IMR-90 (cell line): ENCODE measurements at regions not wholly inside any gene's neighbourhood (a gene's known extent, or its start where the extent isn't known, plus 50 kb on each side); places are given as distances from the start of the nearest gene placed in this dataset.

Source experiments
- ATAC-seq: fragments of 200-7000 bp; cut with Tn5 transposase; 2 replicates; pipeline ENCODE4 v1.9.1; 2020; ENCODE audit warnings: low read depth, mild to moderate bottlenecking, moderate library complexity
- BruUV-seq: library from RNA; stranded (reverse); fragments of 400-500 nt; replicated peaks from 2 replicates; lab custom pipeline; 2021; lab: Mats Ljungman, UMichigan
- CTCF ChIA-PET: fragments of 300-600 bp; formaldehyde crosslinking; extraction: SDS; loops from one replicate; lab custom pipeline; 2021; ENCODE audit warnings: antibody characterized with exemption; lab: Yijun Ruan, JAX
- POLR2A ChIA-PET: fragments of 300-600 bp; sonication (Branson Sonifier 250); formaldehyde crosslinking; loops from one replicate; lab custom pipeline; 2022; ENCODE audit warnings: antibody characterized with exemption; ENCODE audit not compliant: unreplicated experiment; lab: Charles Lee
- DNase-seq: peaks from one replicate; pipeline ENCODE4 v3.0.0; 2013
- H2AFZ ChIP-seq: replicated peaks from 2 replicates; pipeline ENCODE3; 2013; ENCODE audit warnings: low read length, mild to moderate bottlenecking; ENCODE audit not compliant: poor library complexity
- H2AK5ac ChIP-seq: 2 replicates; pipeline ENCODE4 v1.6.1; 2013; ENCODE audit warnings: low read depth, low read length, inconsistent platforms
- H2AK9ac ChIP-seq: replicated peaks from 2 replicates; pipeline ENCODE3; 2013; ENCODE audit warnings: mild to moderate bottlenecking, low read depth, low read length, moderate library complexity; ENCODE audit not compliant: poor library complexity
- H2BK120ac ChIP-seq: 2 replicates; pipeline ENCODE4 v1.6.1; 2013; ENCODE audit warnings: low read depth, low read length, inconsistent platforms
- H2BK15ac ChIP-seq: 3 replicates; pipeline ENCODE4 v1.6.1; 2013; ENCODE audit warnings: low read depth, low read length, inconsistent platforms
- H2BK20ac ChIP-seq: 2 replicates; pipeline ENCODE4 v1.6.1; 2013; ENCODE audit warnings: low read depth, mild to moderate bottlenecking, inconsistent platforms, low read length, moderate library complexity
- H2BK5ac ChIP-seq: 2 replicates; pipeline ENCODE4 v1.6.1; 2013; ENCODE audit warnings: mild to moderate bottlenecking, low read depth, low read length, inconsistent platforms; ENCODE audit not compliant: poor library complexity, severe bottlenecking
- H3K14ac ChIP-seq: replicated peaks from 2 replicates; pipeline ENCODE4 v1.6.1; 2013; ENCODE audit warnings: low read depth, low read length, inconsistent platforms
- H3K18ac ChIP-seq: 2 replicates; pipeline ENCODE4 v1.6.1; 2013; ENCODE audit warnings: low read depth, low read length, control low read depth
- H3K23ac ChIP-seq: 2 replicates; pipeline ENCODE4 v1.6.1; 2013; ENCODE audit warnings: low read depth, low read length, inconsistent platforms
- H3K27ac ChIP-seq: 2 replicates; pipeline ENCODE4 v1.5.1; 2013; ENCODE audit warnings: mild to moderate bottlenecking, control low read depth, low read length; ENCODE audit not compliant: insufficient read depth
- H3K27me3 ChIP-seq: 2 replicates; pipeline ENCODE4 v1.6.1; 2013; ENCODE audit warnings: low read length; ENCODE audit not compliant: control insufficient read depth, insufficient read depth
- H3K36me3 ChIP-seq: 2 replicates; pipeline ENCODE4 v1.6.1; 2013; ENCODE audit warnings: low read length, mixed read lengths; ENCODE audit not compliant: control insufficient read depth, insufficient read depth
- H3K4ac ChIP-seq: 2 replicates; pipeline ENCODE4 v1.6.1; 2013; ENCODE audit warnings: low read depth, low read length, inconsistent platforms
- H3K4me1 ChIP-seq: 2 replicates; pipeline ENCODE4 v1.6.1; 2013; ENCODE audit warnings: low read length, mixed read lengths; ENCODE audit not compliant: control insufficient read depth, insufficient read depth
- H3K4me2 ChIP-seq: 2 replicates; pipeline ENCODE4 v1.6.1; 2013; ENCODE audit warnings: low read depth, mild to moderate bottlenecking, control low read depth, low read length, moderate library complexity
- H3K4me3 ChIP-seq: 2 replicates; pipeline ENCODE4 v1.5.1; 2013; ENCODE audit warnings: low read depth, mild to moderate bottlenecking, control low read depth, low read length, moderate library complexity; ENCODE audit not compliant: insufficient read depth
- H3K56ac ChIP-seq: 2 replicates; pipeline ENCODE4 v1.6.1; 2013; ENCODE audit warnings: low read length, inconsistent platforms; ENCODE audit not compliant: insufficient read depth; ENCODE audit errors: extremely low read depth
- H3K79me1 ChIP-seq, 2 experiments: 2 replicates each; pipeline ENCODE4 v1.6.1; 2013; ENCODE audit warnings: low read length in 2 of 2, inconsistent platforms in 1 of 2, low read depth in 1 of 2
- H3K9ac ChIP-seq: 2 replicates; pipeline ENCODE4 v1.6.1; 2013; ENCODE audit warnings: low read depth, low read length, control low read depth
- H3K9me1 ChIP-seq: 2 replicates; pipeline ENCODE4 v1.6.1; 2013; ENCODE audit warnings: low read length, inconsistent platforms; ENCODE audit not compliant: insufficient read depth
- H3K9me3 ChIP-seq: 2 replicates; pipeline ENCODE4 v1.6.1; 2013; ENCODE audit warnings: low read length; ENCODE audit not compliant: control insufficient read depth, insufficient read depth
- H4K20me1 ChIP-seq: 2 replicates; pipeline ENCODE4 v1.6.1; 2013; ENCODE audit warnings: low read length, inconsistent platforms; ENCODE audit not compliant: insufficient read depth
- H4K5ac ChIP-seq: 2 replicates; pipeline ENCODE4 v1.6.1; 2013; ENCODE audit warnings: mild to moderate bottlenecking, low read depth, low read length, control low read depth
- H4K8ac ChIP-seq, 2 experiments: 2 replicates each; pipeline ENCODE4 v1.6.1; 2013; ENCODE audit warnings: low read depth in 2 of 2, low read length in 2 of 2, control low read depth in 1 of 2, inconsistent platforms in 1 of 2
- H4K91ac ChIP-seq: 2 replicates; pipeline ENCODE4 v1.6.1; 2013; ENCODE audit warnings: low read depth, low read length, inconsistent platforms; ENCODE audit not compliant: insufficient read depth
- CHD1 ChIP-seq: IDR thresholded peaks from 2 replicates; pipeline ENCODE4 v1.6.1; 2012; ENCODE audit warnings: low read depth, low read length, improper control_type of control experiment
- WGBS, 2 experiments: methylation state at CpG; one replicate each; pipeline versions ENCODE4 v1.1.5 to v1.1.7; 2013; ENCODE audit warnings: missing lambda C conversion rate in 2 of 2; ENCODE audit not compliant: insufficient read length in 1 of 2; ENCODE audit errors: extremely low coverage in 2 of 2; 5-methylcytosine and 5-hydroxymethylcytosine counted together
- dilution Hi-C: fragments of 300-500 bp; cut with HindIII; formaldehyde crosslinking; loops from one replicate; pipeline ENCODE4 v1.14.3; 2018; ENCODE audit warnings: low sequenced_read_pairs; ENCODE audit not compliant: unreplicated experiment
- in situ Hi-C: fragments of 300-500 bp; cut with MboI; formaldehyde crosslinking; loops from 3 replicates; pipeline ENCODE4 v1.14.3; 2019; ENCODE audit warnings: low sequenced_read_pairs, inconsistent platforms, mixed read lengths
- intact Hi-C: fragments of 100-400 bp; cut with micrococcal nuclease; formaldehyde crosslinking; loops from 2 replicates; pipeline ENCODE4 v1.10.0; 2022
- TF ChIP-seq, protein P1 (sequence below): fragments of 150-350 bp; IDR thresholded peaks from 2 replicates; pipeline ENCODE4 v1.6.1; 2017; ENCODE audit warnings: mild to moderate bottlenecking, antibody characterized with exemption, low read length, low read depth

- Histone ChIP-seq H2AK9ac (no peak overlapping the region), H2BK120ac (no peak overlapping the region), H4K91ac (no peak overlapping the region), H2BK5ac (no peak overlapping the region), H3K23ac (no peak overlapping the region), H4K8ac (no peak overlapping the region), H3K18ac (no peak overlapping the region), H2AFZ (no peak overlapping the region), H3K27me3 (no peaks in the 10 kb centered on the region), H3K4me1 (peaks cover 1% of the 10 kb centered on the region; the same call in 1 of the 2 replicates), H4K5ac (no peak overlapping the region), H3K4me3 (no peak overlapping the region), H3K4ac (no peak overlapping the region), H3K9ac (no peak overlapping the region), H3K9me3 (no peaks in the 10 kb centered on the region), H3K14ac (no peak overlapping the region), H3K79me1 (no peaks in the 10 kb centered on the region), H2AK5ac (no peak overlapping the region), H3K4me2 (no peak overlapping the region), H3K27ac (no peak overlapping the region), H2BK20ac (no peak overlapping the region), H3K9me1 (no peaks in the 10 kb centered on the region), H3K56ac (no peak overlapping the region), H4K20me1 (no peaks in the 10 kb centered on the region), H3K36me3 (no peaks in the 10 kb centered on the region), H2BK15ac (no peak overlapping the region)
- CTCF ChIA-PET: no interaction called here
- WGBS, 2 experiments: no CpG with 5 or more reads among the region's 4 CpGs
- intact Hi-C loops (no loop called here), dilution Hi-C loops (no loop called here), in situ Hi-C loops (no loop called here)
- POLR2A ChIA-PET: no interaction called here
- TF ChIP-seq, protein P1, sequence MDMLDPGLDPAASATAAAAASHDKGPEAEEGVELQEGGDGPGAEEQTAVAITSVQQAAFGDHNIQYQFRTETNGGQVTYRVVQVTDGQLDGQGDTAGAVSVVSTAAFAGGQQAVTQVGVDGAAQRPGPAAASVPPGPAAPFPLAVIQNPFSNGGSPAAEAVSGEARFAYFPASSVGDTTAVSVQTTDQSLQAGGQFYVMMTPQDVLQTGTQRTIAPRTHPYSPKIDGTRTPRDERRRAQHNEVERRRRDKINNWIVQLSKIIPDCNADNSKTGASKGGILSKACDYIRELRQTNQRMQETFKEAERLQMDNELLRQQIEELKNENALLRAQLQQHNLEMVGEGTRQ: no peak
- TF ChIP-seq CHD1: no peak
- no TSS peak for BruUV-seq
- ATAC-seq (no peak), DNase-seq (no peak)
Observed at GRCh38 chr14:51481643-51482042, 170.1 kb upstream of the FRMD6 start.
